PC-3 (cell line): ENCODE measurements at regions not wholly inside any gene's neighbourhood (a gene's known extent, or its start where the extent isn't known, plus 50 kb on each side); places are given as distances from the start of the nearest gene placed in this dataset.

Experiments used
- ATAC-seq: fragments of 200-7000 bp; cut with Tn5 transposase; 2 replicates; pipeline ENCODE4 v1.9.1; 2020; ENCODE audit warnings: mild to moderate bottlenecking, moderate library complexity
- BruUV-seq: library from RNA; stranded (reverse); fragments of 400-500 nt; replicated peaks from 2 replicates; lab custom pipeline; 2021; lab: Mats Ljungman, UMichigan
- CTCF ChIA-PET: fragments of 300-600 bp; sonication (Branson Sonifier 250); formaldehyde crosslinking; loops from one replicate; lab custom pipeline; 2022; ENCODE audit warnings: antibody characterized with exemption; lab: Charles Lee
- POLR2A ChIA-PET: fragments of 300-600 bp; sonication (Branson Sonifier 250); formaldehyde crosslinking; loops from one replicate; lab custom pipeline; 2022; ENCODE audit warnings: antibody characterized with exemption; ENCODE audit not compliant: unreplicated experiment; lab: Charles Lee
- DNase-seq: peaks from one replicate; pipeline ENCODE4 v3.0.0-alpha.2; 2015
- H2AFZ ChIP-seq: fragments of 300-600 bp; sonication (generic); 2 replicates; pipeline ENCODE4 v1.6.0; 2016; ENCODE audit warnings: antibody characterized with exemption, low read length
- H3F3A ChIP-seq: fragments of 300-600 bp; sonication (generic); one replicate; pipeline ENCODE4 v1.6.0; 2017; ENCODE audit warnings: antibody characterized with exemption, low read length, control low read depth, mild to moderate bottlenecking; ENCODE audit not compliant: unreplicated experiment
- H3K27ac ChIP-seq: fragments of 300-600 bp; sonication (generic); 2 replicates; pipeline ENCODE4 v1.5.1; 2016; ENCODE audit warnings: mild to moderate bottlenecking, low read length
- H3K27me3 ChIP-seq: fragments of 300-600 bp; sonication (generic); 2 replicates; pipeline ENCODE4 v1.6.1; 2016; ENCODE audit warnings: low read length, mixed read lengths
- H3K36me3 ChIP-seq: fragments of 300-600 bp; sonication (generic); 2 replicates; pipeline ENCODE4 v1.6.1; 2016; ENCODE audit warnings: low read depth, mixed run types, low read length, mixed read lengths
- H3K4me1 ChIP-seq: fragments of 300-600 bp; sonication (generic); 2 replicates; pipeline ENCODE4 v1.5.1; 2016; ENCODE audit warnings: low read length; ENCODE audit not compliant: insufficient read depth
- H3K4me2 ChIP-seq: fragments of 300-600 bp; sonication (generic); 2 replicates; pipeline ENCODE4 v1.6.0; 2016; ENCODE audit warnings: low read length
- H3K4me3 ChIP-seq: fragments of 300-600 bp; sonication (generic); 2 replicates; pipeline ENCODE4 v1.5.1; 2016; ENCODE audit warnings: mild to moderate bottlenecking, low read length, mixed read lengths
- H3K79me2 ChIP-seq: fragments of 300-600 bp; sonication (generic); 2 replicates; pipeline ENCODE4 v1.6.1; 2017; ENCODE audit warnings: low read length, mixed read lengths
- H3K9ac ChIP-seq: fragments of 300-600 bp; sonication (generic); 2 replicates; pipeline ENCODE4 v1.6.0; 2016; ENCODE audit warnings: mild to moderate bottlenecking, low read length
- H3K9me2 ChIP-seq: fragments of 300-600 bp; sonication (generic); replicated peaks from 2 replicates; pipeline ENCODE4 v1.6.1; 2016; ENCODE audit warnings: mixed run types, low read length, mixed read lengths
- H3K9me3 ChIP-seq: fragments of 300-600 bp; sonication (generic); 2 replicates; pipeline ENCODE4 v1.6.1; 2016; ENCODE audit warnings: low read length, mixed read lengths
- H4K20me1 ChIP-seq: fragments of 300-600 bp; sonication (generic); 2 replicates; pipeline ENCODE4 v1.6.1; 2016; ENCODE audit warnings: low read length, mixed read lengths
- CTCF ChIP-seq: fragments of 300-600 bp; sonication (generic); conservative IDR thresholded peaks from 2 replicates; pipeline ENCODE4 v1.5.1; 2017; ENCODE audit warnings: antibody characterized with exemption, low read depth, mild to moderate bottlenecking, low read length
- EZH2 ChIP-seq: fragments of 300-600 bp; sonication (generic); IDR thresholded peaks from one replicate; pipeline ENCODE4 v1.6.1; 2017; ENCODE audit warnings: antibody characterized with exemption, mild to moderate bottlenecking, low read length; ENCODE audit not compliant: unreplicated experiment
- EZH2phosphoT487 ChIP-seq: fragments of 300-600 bp; sonication (generic); IDR thresholded peaks from 2 replicates; pipeline ENCODE4 v1.6.1; 2018; ENCODE audit warnings: mild to moderate bottlenecking, antibody characterized with exemption, low read length, borderline replicate concordance
- intact Hi-C: fragments of 100-400 bp; cut with micrococcal nuclease; formaldehyde crosslinking; loops from 2 replicates; pipeline ENCODE4 v1.9.0; 2023

GRCh38 chr6:159404296-159404695 lies 235.1 kb downstream of the FNDC1 start:
- H3K27ac ChIP-seq = no peak overlapping the region
- H4K20me1 ChIP-seq = no peaks in the 10 kb centered on the region
- H3K4me1 ChIP-seq = no peaks in the 10 kb centered on the region
- no peak overlapping the region for H3K4me2 ChIP-seq
- no peaks in the 10 kb centered on the region for H3K36me3 ChIP-seq
- H3K9ac ChIP-seq = no peak overlapping the region
- no peak overlapping the region for H2AFZ ChIP-seq
- POLR2A ChIA-PET = no interaction called here
- no peaks in the 10 kb centered on the region for H3K9me2 ChIP-seq
- H3F3A ChIP-seq = no peaks in the 10 kb centered on the region
- DNase-seq (no peak), ATAC-seq (no peak)
- no TSS peak for BruUV-seq
- intact Hi-C loops = no loop called here
- CTCF ChIA-PET = no interaction called here
- 0 out of 2 replicates have a peak, but pooled peaks cover 6% of the 10 kb centered on the region for H3K27me3 ChIP-seq
- no peaks in the 10 kb centered on the region for H3K79me2 ChIP-seq
- TF ChIP-seq EZH2phosphoT487 (no peak), EZH2 (no peak), CTCF (no peak)
- H3K4me3 ChIP-seq = no peak overlapping the region
- H3K9me3 ChIP-seq = no peaks in the 10 kb centered on the region

GRCh38 chr6:159400826-159401225 lies 231.6 kb downstream of the FNDC1 start:
- H3K9me2 ChIP-seq = no peaks in the 10 kb centered on the region
- BruUV-seq = no TSS peak
- POLR2A ChIA-PET = no interaction called here
- CTCF ChIA-PET = no interaction called here
- H3K4me2 ChIP-seq = no peak overlapping the region
- 0 out of 2 replicates have a peak, but pooled peaks cover 6% of the 10 kb centered on the region for H3K27me3 ChIP-seq
- intact Hi-C loops = no loop called here
- no peak for TF ChIP-seq CTCF
- no peak for TF ChIP-seq EZH2
- no peak for TF ChIP-seq EZH2phosphoT487
- DNase-seq (no peak), ATAC-seq (no peak)
- H3K4me1 ChIP-seq = no peaks in the 10 kb centered on the region
- H4K20me1 ChIP-seq = no peaks in the 10 kb centered on the region
- H3K27ac ChIP-seq = no peak overlapping the region
- no peaks in the 10 kb centered on the region for H3K9me3 ChIP-seq
- H3K36me3 ChIP-seq = no peaks in the 10 kb centered on the region
- H3K9ac ChIP-seq = no peak overlapping the region
- H3K4me3 ChIP-seq = no peak overlapping the region
- H3F3A ChIP-seq = no peaks in the 10 kb centered on the region
- no peaks in the 10 kb centered on the region for H3K79me2 ChIP-seq
- H2AFZ ChIP-seq = no peak overlapping the region

GRCh38 chr6:159399751-159400221 lies 230.6 kb downstream of the FNDC1 start:
- Histone ChIP-seq H3K36me3 (no peaks in the 10 kb centered on the region), H3K27me3 (0 out of 2 replicates have a peak, but pooled peaks cover 6% of the 10 kb centered on the region), H4K20me1 (no peaks in the 10 kb centered on the region), H3K9ac (no peak overlapping the region), H3K4me3 (no peak overlapping the region), H3K27ac (no peak overlapping the region), H3K4me1 (no peaks in the 10 kb centered on the region), H2AFZ (no peak overlapping the region), H3K9me2 (no peaks in the 10 kb centered on the region), H3K79me2 (no peaks in the 10 kb centered on the region), H3F3A (no peaks in the 10 kb centered on the region), H3K9me3 (no peaks in the 10 kb centered on the region), H3K4me2 (no peak overlapping the region)
- BruUV-seq = no TSS peak
- ATAC-seq = no peak
- POLR2A ChIA-PET = no interaction called here
- CTCF ChIA-PET = no interaction called here
- intact Hi-C loops = no loop called here
- no peak for DNase-seq
- TF ChIP-seq EZH2phosphoT487 = no peak
